ENCODE measurements at regions not wholly inside any gene's neighbourhood (a gene's known extent, or its start where the extent isn't known, plus 50 kb on each side); places are given as distances from the start of the nearest gene placed in this dataset.

DNA sequence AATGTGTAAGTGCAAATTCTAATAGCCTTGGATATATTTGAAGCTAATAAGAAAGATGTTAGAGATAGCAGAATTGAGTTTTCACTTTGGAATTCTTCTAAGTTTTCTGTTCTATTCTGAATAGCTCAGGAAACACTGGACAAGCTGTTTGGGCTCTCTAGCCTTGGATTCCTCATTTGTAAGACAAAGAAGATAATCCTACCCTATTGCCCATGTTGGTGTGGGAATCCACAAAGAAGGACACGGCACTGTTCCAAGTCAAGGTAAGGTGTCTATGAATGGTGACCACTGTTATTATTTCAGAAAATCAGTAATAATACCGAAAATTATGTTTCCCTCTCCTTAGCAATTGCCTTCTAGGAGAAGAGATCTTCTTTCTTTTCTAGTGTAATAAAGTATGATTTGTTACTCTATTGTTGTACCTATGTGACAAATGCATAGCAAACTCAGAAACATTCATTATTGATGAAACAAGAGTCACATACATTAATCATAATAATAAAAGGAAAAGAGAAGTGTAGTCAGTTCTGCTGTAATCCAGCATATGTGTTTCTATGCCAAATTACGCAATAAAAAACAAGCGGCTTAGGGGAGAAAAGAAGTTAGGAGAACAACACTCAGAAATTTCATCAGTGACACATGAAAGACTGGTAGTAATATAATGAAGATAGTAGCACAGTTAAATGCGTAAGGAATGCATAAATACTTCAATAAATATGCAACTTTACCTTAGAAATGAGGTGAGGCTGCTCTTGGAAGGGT, 1012.3 kb upstream of the PHF14 start:
- WGBS (ENCODE audit: insufficient coverage): no CpG with 5 or more reads among the region's 5 CpGs
- DNase-seq (ENCODE audit: low read depth in 4 of 6, low spot score in 6 of 6): no peak
- Histone ChIP-seq H3K4me1 (ENCODE audit: control insufficient read depth, insufficient read depth, low read length) (no peaks in the 10 kb centered on the region), H3K4me3 (ENCODE audit: low read depth, low read length) (no peak overlapping the region), H3K36me3 (ENCODE audit: control insufficient read depth, insufficient read depth, low read length) (no peaks in the 10 kb centered on the region), H3K27me3 (ENCODE audit: control insufficient read depth, insufficient read depth, low read length) (no peaks in the 10 kb centered on the region), H3K9me3 (ENCODE audit: control insufficient read depth, insufficient read depth, low read length) (no peaks in the 10 kb centered on the region), H3K27ac (ENCODE audit: low read depth, low read length) (no peak overlapping the region)

DNA sequence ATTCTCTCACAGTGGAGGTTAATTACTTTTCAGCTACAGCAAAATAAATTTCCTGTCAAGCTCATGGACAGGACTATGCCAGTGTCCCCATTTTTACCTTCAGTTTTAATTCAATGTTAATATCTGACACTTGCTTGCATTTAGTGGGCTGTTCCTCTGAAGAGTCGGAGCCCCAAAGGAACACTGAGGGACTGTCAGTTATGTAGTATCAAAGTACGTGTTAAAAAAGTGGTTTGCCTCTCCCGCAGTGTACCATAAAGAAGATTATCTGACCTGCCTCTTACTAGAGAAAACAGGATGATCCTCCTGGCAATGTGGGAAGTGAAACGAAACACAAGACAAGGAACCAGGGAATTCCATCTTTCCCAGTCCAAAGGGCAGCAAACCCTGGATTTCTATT, 1010.9 kb upstream of the PHF14 start:
- no peaks in the 10 kb centered on the region for H3K36me3 ChIP-seq (ENCODE audit: control insufficient read depth, insufficient read depth, low read length)
- H3K4me3 ChIP-seq (ENCODE audit: low read depth, low read length): no peak overlapping the region
- WGBS (ENCODE audit: insufficient coverage): 100% methylated on average over 1 of the region's 4 CpGs
- no peaks in the 10 kb centered on the region for H3K4me1 ChIP-seq (ENCODE audit: control insufficient read depth, insufficient read depth, low read length)
- no peaks in the 10 kb centered on the region for H3K27me3 ChIP-seq (ENCODE audit: control insufficient read depth, insufficient read depth, low read length)
- no peaks in the 10 kb centered on the region for H3K9me3 ChIP-seq (ENCODE audit: control insufficient read depth, insufficient read depth, low read length)
- H3K27ac ChIP-seq (ENCODE audit: low read depth, low read length): no peak overlapping the region
- DNase-seq (ENCODE audit: low read depth in 4 of 6, low spot score in 6 of 6): peak in 1 of 6 donors; percentile 75

DNA sequence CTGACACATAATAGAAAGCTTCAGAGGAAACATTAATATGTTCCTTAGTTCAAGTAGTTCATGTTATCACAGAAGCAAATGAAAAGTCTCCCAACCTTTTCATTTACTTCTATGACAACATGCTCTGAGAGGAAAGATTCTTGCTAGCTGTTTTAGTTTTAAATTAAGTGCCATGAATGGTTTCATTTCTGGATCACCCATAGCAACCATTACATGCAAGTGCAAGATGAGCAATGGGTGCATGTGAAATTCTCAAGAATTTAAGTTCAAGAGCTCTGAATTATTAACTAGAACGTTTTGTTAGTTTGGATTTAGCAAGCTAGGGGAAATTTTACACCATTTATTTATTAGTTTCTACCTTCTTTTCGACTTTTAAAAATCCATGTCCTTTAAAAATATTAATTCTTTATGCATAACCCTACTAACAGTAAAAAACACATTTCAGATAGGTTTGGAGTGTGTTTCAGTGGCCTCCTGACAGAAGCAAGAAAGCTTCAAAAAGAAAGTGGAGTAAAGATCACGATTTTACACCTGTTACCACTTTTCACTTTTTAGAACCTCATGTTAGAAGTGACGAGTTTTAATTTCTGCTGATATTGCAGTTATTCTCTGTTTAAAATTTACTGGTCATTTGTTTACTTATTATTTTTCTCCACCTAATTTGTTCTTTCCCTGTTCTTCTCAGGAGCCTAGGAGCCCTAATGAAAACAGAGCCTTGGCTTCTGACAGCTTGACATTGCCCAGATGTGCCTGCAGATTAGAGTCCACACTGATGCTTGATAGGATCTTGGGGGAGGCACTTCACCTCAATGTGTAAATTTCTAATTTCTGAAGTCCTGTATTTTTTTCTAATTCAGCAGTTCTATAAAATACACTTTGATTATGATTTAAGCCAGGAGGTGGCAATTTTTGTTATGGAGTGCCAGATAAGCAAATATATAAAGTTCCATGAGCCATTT, 995.3 kb upstream of the PHF14 start:
- peak in 1 of 6 donors; percentile 2 for DNase-seq (ENCODE audit: low read depth in 4 of 6, low spot score in 6 of 6)
- no peak overlapping the region for H3K4me3 ChIP-seq (ENCODE audit: low read depth, low read length)
- H3K9me3 ChIP-seq (ENCODE audit: control insufficient read depth, insufficient read depth, low read length): no peaks in the 10 kb centered on the region
- no peaks in the 10 kb centered on the region for H3K4me1 ChIP-seq (ENCODE audit: control insufficient read depth, insufficient read depth, low read length)
- no peaks in the 10 kb centered on the region for H3K27me3 ChIP-seq (ENCODE audit: control insufficient read depth, insufficient read depth, low read length)
- no CpG with 5 or more reads among the region's 4 CpGs for WGBS (ENCODE audit: insufficient coverage)
- H3K36me3 ChIP-seq (ENCODE audit: control insufficient read depth, insufficient read depth, low read length): no peaks in the 10 kb centered on the region
- no peak overlapping the region for H3K27ac ChIP-seq (ENCODE audit: low read depth, low read length)

DNA sequence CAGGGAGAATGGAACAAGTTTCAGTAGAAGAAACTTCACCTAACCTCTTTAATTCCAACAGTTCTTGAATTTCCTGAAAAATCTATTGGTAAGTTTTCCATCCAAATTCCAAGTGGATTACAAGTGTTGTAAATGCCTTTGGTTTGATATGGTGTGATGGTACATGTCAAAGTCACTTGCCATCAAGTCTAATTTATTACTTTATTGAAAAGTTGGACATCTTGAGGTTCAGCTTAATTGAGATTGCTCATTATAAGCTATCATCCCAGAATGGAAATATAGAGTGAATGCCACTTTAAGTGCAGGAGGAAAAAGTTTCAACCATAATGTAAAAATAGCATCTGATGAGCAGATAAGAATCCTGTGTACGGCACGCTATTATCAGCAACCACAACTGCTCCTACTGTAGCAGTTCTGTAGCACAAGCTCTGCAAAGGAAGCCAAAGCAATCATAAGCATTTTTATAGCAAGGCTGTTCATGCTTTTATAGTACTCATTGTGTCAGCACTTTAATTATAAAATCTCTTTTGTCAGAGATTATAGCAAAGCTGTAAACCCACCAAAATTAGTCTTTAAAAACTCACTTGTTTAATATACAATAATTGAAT, 991.8 kb upstream of the PHF14 start:
- no peak overlapping the region for H3K4me3 ChIP-seq (ENCODE audit: low read depth, low read length)
- H3K36me3 ChIP-seq (ENCODE audit: control insufficient read depth, insufficient read depth, low read length): no peaks in the 10 kb centered on the region
- no peaks in the 10 kb centered on the region for H3K9me3 ChIP-seq (ENCODE audit: control insufficient read depth, insufficient read depth, low read length)

DNA sequence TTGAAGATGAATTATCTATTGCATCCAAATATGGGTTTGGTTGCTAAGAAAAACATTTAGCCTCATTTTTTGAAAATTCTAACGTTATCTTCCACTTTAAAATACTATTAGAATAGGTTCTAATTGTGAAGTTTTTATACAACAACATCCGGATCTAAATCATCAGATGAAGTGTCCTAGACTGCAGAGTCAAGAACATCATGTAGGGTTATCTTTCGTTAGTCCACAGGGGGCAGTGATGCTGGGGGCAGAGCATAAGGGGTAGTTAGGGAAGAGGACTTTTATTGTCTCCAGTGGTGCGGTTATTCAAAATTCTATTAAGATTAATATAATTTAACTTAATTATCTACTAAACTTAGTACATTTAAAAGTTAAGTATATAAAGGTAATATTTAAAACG, 990.6 kb upstream of the PHF14 start:
- Histone ChIP-seq H3K4me1 (ENCODE audit: control insufficient read depth, insufficient read depth, low read length) (no peaks in the 10 kb centered on the region), H3K9me3 (ENCODE audit: control insufficient read depth, insufficient read depth, low read length) (no peaks in the 10 kb centered on the region), H3K27me3 (ENCODE audit: control insufficient read depth, insufficient read depth, low read length) (no peaks in the 10 kb centered on the region), H3K27ac (ENCODE audit: low read depth, low read length) (no peak overlapping the region), H3K36me3 (ENCODE audit: control insufficient read depth, insufficient read depth, low read length) (no peaks in the 10 kb centered on the region), H3K4me3 (ENCODE audit: low read depth, low read length) (no peak overlapping the region)
- WGBS (ENCODE audit: insufficient coverage): no CpG with 5 or more reads among the region's 5 CpGs
- DNase-seq (ENCODE audit: low read depth in 4 of 6, low spot score in 6 of 6): no peak

More for the DNA sequence above, 991.8 kb upstream of the PHF14 start:
- peak in 1 of 6 donors; percentile 25 for DNase-seq (ENCODE audit: low read depth in 4 of 6, low spot score in 6 of 6)
- Histone ChIP-seq H3K4me1 (ENCODE audit: control insufficient read depth, insufficient read depth, low read length) (no peaks in the 10 kb centered on the region), H3K27me3 (ENCODE audit: control insufficient read depth, insufficient read depth, low read length) (no peaks in the 10 kb centered on the region), H3K27ac (ENCODE audit: low read depth, low read length) (no peak overlapping the region)
- WGBS (ENCODE audit: insufficient coverage): no CpG with 5 or more reads among the region's 2 CpGs

DNA sequence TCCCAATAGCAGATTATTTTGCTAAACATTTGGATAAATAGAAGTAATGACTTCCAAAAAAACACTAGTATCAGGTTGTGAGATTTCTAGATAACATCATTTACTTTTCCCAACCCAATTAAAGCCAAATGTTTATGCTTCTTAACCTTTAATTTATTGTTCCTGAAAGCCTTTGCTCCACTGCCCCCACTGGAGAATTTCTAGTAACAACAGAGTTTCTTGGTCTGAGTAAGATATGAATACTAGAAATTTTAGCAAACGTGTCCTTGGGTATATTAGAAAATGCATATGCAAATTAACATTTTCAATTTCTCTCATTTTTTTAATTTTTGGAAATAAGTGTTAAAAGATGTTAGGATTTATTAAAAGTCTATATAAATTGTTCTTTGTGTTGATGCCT, 958.0 kb upstream of the PHF14 start:
- WGBS (ENCODE audit: insufficient coverage): no CpG with 5 or more reads among the region's 1 CpG

DNA sequence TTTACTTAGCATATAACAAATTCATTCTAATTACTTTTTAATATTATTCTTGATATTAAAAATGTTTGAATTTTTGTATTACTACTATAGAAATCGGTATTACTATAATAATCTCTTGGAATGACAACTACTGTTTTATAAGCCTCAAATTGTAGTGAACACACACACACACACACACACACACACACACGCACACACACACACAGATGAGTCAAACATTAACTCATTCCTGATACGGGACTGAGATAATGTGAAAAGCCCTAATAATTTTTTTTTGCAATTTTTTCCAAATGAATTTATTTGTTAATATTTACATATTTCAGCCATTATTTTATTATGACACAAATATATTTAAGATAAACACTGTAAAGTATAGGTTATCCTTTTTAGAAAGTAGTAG, 951.2 kb upstream of the PHF14 start:
- DNase-seq (ENCODE audit: low read depth in 4 of 6, low spot score in 6 of 6): no peak
- WGBS (ENCODE audit: insufficient coverage): no CpG with 5 or more reads among the region's 3 CpGs

More for the DNA sequence above, 958.0 kb upstream of the PHF14 start:
- H3K9me3 ChIP-seq (ENCODE audit: control insufficient read depth, insufficient read depth, low read length): peaks cover 6% of the 10 kb centered on the region
- H3K4me3 ChIP-seq (ENCODE audit: low read depth, low read length): no peak overlapping the region
- DNase-seq (ENCODE audit: low read depth in 4 of 6, low spot score in 6 of 6): no peak
- H3K36me3 ChIP-seq (ENCODE audit: control insufficient read depth, insufficient read depth, low read length): no peaks in the 10 kb centered on the region
- H3K27ac ChIP-seq (ENCODE audit: low read depth, low read length): no peak overlapping the region
- H3K4me1 ChIP-seq (ENCODE audit: control insufficient read depth, insufficient read depth, low read length): no peaks in the 10 kb centered on the region
- H3K27me3 ChIP-seq (ENCODE audit: control insufficient read depth, insufficient read depth, low read length): no peaks in the 10 kb centered on the region

DNA sequence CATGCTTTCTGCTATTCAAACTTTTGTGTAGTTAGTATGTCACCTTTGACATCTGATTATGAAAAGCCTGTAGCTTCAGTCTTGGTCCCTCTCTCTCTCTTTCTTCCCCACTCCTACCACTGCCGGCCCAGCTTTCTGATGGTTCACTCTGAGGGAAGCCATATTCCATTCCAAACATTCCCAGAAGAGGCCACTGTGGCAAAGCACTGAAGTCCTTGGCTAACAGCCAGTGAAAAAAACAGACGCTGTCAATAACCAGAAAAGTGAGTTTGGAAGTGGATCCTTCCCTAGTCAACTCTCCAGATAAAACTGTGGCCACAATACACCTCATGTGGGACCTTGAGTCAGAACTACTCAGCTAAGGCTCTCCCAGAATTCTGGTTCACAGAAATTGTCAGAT, 950.7 kb upstream of the PHF14 start:
- H3K27me3 ChIP-seq (ENCODE audit: control insufficient read depth, insufficient read depth, low read length): no peaks in the 10 kb centered on the region
- H3K27ac ChIP-seq (ENCODE audit: low read depth, low read length): no peak overlapping the region
- peak in 3 of 6 donors; percentile 2 to 39 (median 28) for DNase-seq (ENCODE audit: low read depth in 4 of 6, low spot score in 6 of 6)
- H3K36me3 ChIP-seq (ENCODE audit: control insufficient read depth, insufficient read depth, low read length): no peaks in the 10 kb centered on the region
- H3K9me3 ChIP-seq (ENCODE audit: control insufficient read depth, insufficient read depth, low read length): no peaks in the 10 kb centered on the region
- H3K4me1 ChIP-seq (ENCODE audit: control insufficient read depth, insufficient read depth, low read length): no peaks in the 10 kb centered on the region
- WGBS (ENCODE audit: insufficient coverage): 0% methylated on average over 1 of the region's 2 CpGs
- H3K4me3 ChIP-seq (ENCODE audit: low read depth, low read length): no peak overlapping the region

More for the DNA sequence above, 951.2 kb upstream of the PHF14 start:
- H3K9me3 ChIP-seq (ENCODE audit: control insufficient read depth, insufficient read depth, low read length): no peaks in the 10 kb centered on the region
- H3K27ac ChIP-seq (ENCODE audit: low read depth, low read length): no peak overlapping the region
- no peak overlapping the region for H3K4me3 ChIP-seq (ENCODE audit: low read depth, low read length)
- H3K4me1 ChIP-seq (ENCODE audit: control insufficient read depth, insufficient read depth, low read length): no peaks in the 10 kb centered on the region
- no peaks in the 10 kb centered on the region for H3K27me3 ChIP-seq (ENCODE audit: control insufficient read depth, insufficient read depth, low read length)
- H3K36me3 ChIP-seq (ENCODE audit: control insufficient read depth, insufficient read depth, low read length): no peaks in the 10 kb centered on the region

DNA sequence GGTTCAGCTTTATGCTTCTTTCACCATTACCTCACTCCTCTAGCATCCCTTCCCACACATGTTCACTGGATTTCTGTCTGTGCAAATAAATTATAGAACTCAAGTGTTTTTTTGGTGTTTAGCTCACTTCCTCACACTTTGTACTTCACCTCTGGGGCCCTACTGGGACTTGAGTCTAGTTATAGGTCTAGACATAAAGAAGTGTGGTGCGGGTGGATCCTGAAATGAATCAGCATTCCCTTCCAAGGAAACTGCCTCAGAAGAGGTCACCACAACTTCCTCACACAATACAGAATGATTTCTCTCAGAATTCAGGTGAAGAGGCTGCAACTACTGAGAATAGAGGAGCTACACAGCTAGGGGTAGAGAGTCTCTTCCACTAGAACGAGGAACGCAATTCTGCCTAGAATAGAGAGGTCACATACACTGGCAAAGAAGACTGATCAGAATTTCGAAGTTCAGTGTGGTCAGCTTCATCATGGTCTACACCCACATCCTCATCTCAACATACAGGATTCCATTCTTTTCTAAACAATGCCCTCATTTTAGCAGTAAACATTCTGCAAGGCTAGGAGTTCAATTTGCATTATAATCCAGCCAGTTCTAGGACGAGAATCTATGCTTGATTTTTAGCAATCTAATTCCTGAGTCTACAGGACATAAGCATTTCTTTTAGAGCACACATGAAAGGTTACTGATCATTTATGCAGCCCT, 938.7 kb upstream of the PHF14 start:
- H3K4me3 ChIP-seq (ENCODE audit: low read depth, low read length): no peak overlapping the region
- no peaks in the 10 kb centered on the region for H3K27me3 ChIP-seq (ENCODE audit: control insufficient read depth, insufficient read depth, low read length)
- 76% methylated on average over 3 of the region's 5 CpGs for WGBS (ENCODE audit: insufficient coverage)
- no peaks in the 10 kb centered on the region for H3K36me3 ChIP-seq (ENCODE audit: control insufficient read depth, insufficient read depth, low read length)
- H3K27ac ChIP-seq (ENCODE audit: low read depth, low read length): no peak overlapping the region
- DNase-seq (ENCODE audit: low read depth in 4 of 6, low spot score in 6 of 6): no peak
- peaks cover 4% of the 10 kb centered on the region for H3K9me3 ChIP-seq (ENCODE audit: control insufficient read depth, insufficient read depth, low read length)
- H3K4me1 ChIP-seq (ENCODE audit: control insufficient read depth, insufficient read depth, low read length): no peaks in the 10 kb centered on the region
